Suprapubic skin (tissue), 3 donors: ENCODE measurements at regions not wholly inside any gene's neighbourhood (a gene's known extent, or its start where the extent isn't known, plus 50 kb on each side); places are given as distances from the start of the nearest gene placed in this dataset.

Experiments used
- CTCF ChIP-seq, 2 donors: fragments of 200-600 bp in 1 of 2; fragments of 450-650 bp in 1 of 2; sonication (generic) in 1 of 2; IDR thresholded peaks; one replicate each; pipeline ENCODE4 v1.5.1; 2016 to 2019; ENCODE audit warnings: antibody characterized with exemption in 2 of 2, mild to moderate bottlenecking in 1 of 2, moderate library complexity in 1 of 2
- POLR2AphosphoS5 ChIP-seq, 3 donors: sonication (generic); formaldehyde crosslinking; IDR thresholded peaks; one replicate each; pipeline ENCODE4 v1.6.1; 2017; ENCODE audit warnings: antibody characterized with exemption in 3 of 3

- TF ChIP-seq CTCF (IDR thresholded peaks at IDR 0.05): no peak
- TF ChIP-seq POLR2AphosphoS5 (IDR thresholded peaks at IDR 0.05): no peak
These were observed 343.4 kb upstream of the SALL3 start for GRCh38 chr18:78636260-78636659.
